ENCODE measurements at regions not wholly inside any gene's neighbourhood (a gene's known extent, or its start where the extent isn't known, plus 50 kb on each side); places are given as distances from the start of the nearest gene placed in this dataset.

- TF ChIP-seq E2F4 (IDR thresholded peaks at IDR 0.05; ENCODE audit: low read depth, low read length): no peak
- TF ChIP-seq NFYA (IDR thresholded peaks at IDR 0.05; ENCODE audit: borderline replicate concordance, low read depth, low read length): no peak
- TF ChIP-seq RAD51 (IDR thresholded peaks at IDR 0.05): no peak
- TF ChIP-seq, protein P1, sequence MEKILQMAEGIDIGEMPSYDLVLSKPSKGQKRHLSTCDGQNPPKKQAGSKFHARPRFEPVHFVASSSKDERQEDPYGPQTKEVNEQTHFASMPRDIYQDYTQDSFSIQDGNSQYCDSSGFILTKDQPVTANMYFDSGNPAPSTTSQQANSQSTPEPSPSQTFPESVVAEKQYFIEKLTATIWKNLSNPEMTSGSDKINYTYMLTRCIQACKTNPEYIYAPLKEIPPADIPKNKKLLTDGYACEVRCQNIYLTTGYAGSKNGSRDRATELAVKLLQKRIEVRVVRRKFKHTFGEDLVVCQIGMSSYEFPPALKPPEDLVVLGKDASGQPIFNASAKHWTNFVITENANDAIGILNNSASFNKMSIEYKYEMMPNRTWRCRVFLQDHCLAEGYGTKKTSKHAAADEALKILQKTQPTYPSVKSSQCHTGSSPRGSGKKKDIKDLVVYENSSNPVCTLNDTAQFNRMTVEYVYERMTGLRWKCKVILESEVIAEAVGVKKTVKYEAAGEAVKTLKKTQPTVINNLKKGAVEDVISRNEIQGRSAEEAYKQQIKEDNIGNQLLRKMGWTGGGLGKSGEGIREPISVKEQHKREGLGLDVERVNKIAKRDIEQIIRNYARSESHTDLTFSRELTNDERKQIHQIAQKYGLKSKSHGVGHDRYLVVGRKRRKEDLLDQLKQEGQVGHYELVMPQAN (conservative IDR thresholded peaks at IDR 0.05): no peak
- no peak for TF ChIP-seq BRCA1 (IDR thresholded peaks at IDR 0.05; ENCODE audit: low read depth, low read length)
Observed at GRCh38 chr11:30683176-30683575, 97.0 kb upstream of the MPPED2 start (continued).

- Histone ChIP-seq H3K9ac (ENCODE audit: control insufficient read depth, insufficient read depth, low read length) (no peak overlapping the region), H2AFZ (ENCODE audit: control insufficient read depth, low read depth, low read length) (no peak overlapping the region), H3K9me3 (replicated peaks; ENCODE audit: control insufficient read depth, insufficient read depth, low read length) (no peaks in the 10 kb centered on the region), H3K27ac (ENCODE audit: control insufficient read depth, insufficient read depth) (no peak overlapping the region), H3K4me3 (no peak overlapping the region), H3K79me2 (ENCODE audit: control insufficient read depth, insufficient read depth, low read length) (no peaks in the 10 kb centered on the region), H3K4me2 (ENCODE audit: control insufficient read depth, insufficient read depth) (no peak overlapping the region), H4K20me1 (ENCODE audit: control insufficient read depth, insufficient read depth) (no peaks in the 10 kb centered on the region), H3K36me3 (ENCODE audit: control insufficient read depth in 2 of 2, insufficient read depth in 2 of 2, low read length in 1 of 2) (no peaks in the 10 kb centered on the region), H3K4me1 (ENCODE audit: control insufficient read depth, insufficient read depth, low read length) (no peaks in the 10 kb centered on the region), H3K27me3 (replicated peaks in 1 of 2; ENCODE audit: control insufficient read depth in 2 of 2, insufficient read depth in 2 of 2, low read length in 1 of 2) (no peaks in the 10 kb centered on the region; a peak in 1 of 4 replicates)
- BruUV-seq (replicated peaks): no TSS peak
- FAIRE-seq (no peak), ATAC-seq (no peak), DNase-seq (ENCODE audit: low read depth, low spot score) (no peak)
- WGBS (ENCODE audit: insufficient coverage, insufficient replicate concordance, low lambda C conversion rate, missing lambda C conversion rate): 0% methylated on average over 2 of the region's 2 CpGs
- ChIA-PET SMC1A (ENCODE audit: uncharacterized antibody, unreplicated experiment) (interaction anchor here (1.2 kb wide), 1 partner anchor 189 kb away, joined by 3 read pairs; no protein-coding TSS in a partner anchor), CTCF (no interaction called here), POLR2A (no interaction called here), RAD21 (ENCODE audit: unreplicated experiment) (no interaction called here)
- TF ChIP-seq EZH2 (IDR thresholded peaks at IDR 0.05; ENCODE audit: borderline replicate concordance, control insufficient read depth, low read depth, low read length) (no peak), SIX5 (IDR thresholded peaks at IDR 0.05; ENCODE audit: low read depth, low read length, severe bottlenecking) (no peak), SPI1 (IDR thresholded peaks at IDR 0.05; ENCODE audit: borderline replicate concordance, insufficient read depth, low read depth, low read length) (peak; percentile 48; the same call in 1 of the 2 replicates), POU2F2 (IDR thresholded peaks at IDR 0.05; ENCODE audit: borderline replicate concordance, low read depth, low read length) (no peak), POLR2A (IDR thresholded peaks at IDR 0.05; ENCODE audit: low read depth, low read length) (no peak)
- TF ChIP-seq, protein P1 (conservative IDR thresholded peaks at IDR 0.05): no peak
- intact Hi-C loops (cut with micrococcal nuclease; ENCODE audit: unreplicated experiment) (no loop called here), in situ Hi-C loops (cut with MboI) (no loop called here)
Observed at GRCh38 chr11:30666817-30667216, 80.7 kb upstream of the MPPED2 start.

All from GM12878 (cell line).